GM10248 (cell line): ENCODE measurements at regions not wholly inside any gene's neighbourhood (a gene's known extent, or its start where the extent isn't known, plus 50 kb on each side); places are given as distances from the start of the nearest gene placed in this dataset.

ENCODE experiments used
- CTCF ChIA-PET: fragments of 300-600 bp; sonication (Branson Sonifier 250); formaldehyde crosslinking; extraction: SDS; loops from one replicate; lab custom pipeline; 2021; ENCODE audit warnings: antibody characterized with exemption; lab: Yijun Ruan, JAX
- POLR2A ChIA-PET: fragments of 350-650 bp; sonication (Branson Sonifier 250); formaldehyde crosslinking; extraction: SDS; loops from one replicate; lab custom pipeline; 2020; ENCODE audit warnings: antibody characterized with exemption; lab: Yijun Ruan, JAX
- DNase-seq: peaks from one replicate; pipeline ENCODE4 v3.0.0; 2012; ENCODE audit errors: extremely low spot score
- TF ChIP-seq, protein P1 (sequence below): IDR thresholded peaks from 2 replicates; pipeline ENCODE4 v1.5.1; 2012; ENCODE audit warnings: mild to moderate bottlenecking, low read depth; ENCODE audit errors: extremely low read depth, missing control alignments, control extremely low read depth

- TF ChIP-seq, protein P1, sequence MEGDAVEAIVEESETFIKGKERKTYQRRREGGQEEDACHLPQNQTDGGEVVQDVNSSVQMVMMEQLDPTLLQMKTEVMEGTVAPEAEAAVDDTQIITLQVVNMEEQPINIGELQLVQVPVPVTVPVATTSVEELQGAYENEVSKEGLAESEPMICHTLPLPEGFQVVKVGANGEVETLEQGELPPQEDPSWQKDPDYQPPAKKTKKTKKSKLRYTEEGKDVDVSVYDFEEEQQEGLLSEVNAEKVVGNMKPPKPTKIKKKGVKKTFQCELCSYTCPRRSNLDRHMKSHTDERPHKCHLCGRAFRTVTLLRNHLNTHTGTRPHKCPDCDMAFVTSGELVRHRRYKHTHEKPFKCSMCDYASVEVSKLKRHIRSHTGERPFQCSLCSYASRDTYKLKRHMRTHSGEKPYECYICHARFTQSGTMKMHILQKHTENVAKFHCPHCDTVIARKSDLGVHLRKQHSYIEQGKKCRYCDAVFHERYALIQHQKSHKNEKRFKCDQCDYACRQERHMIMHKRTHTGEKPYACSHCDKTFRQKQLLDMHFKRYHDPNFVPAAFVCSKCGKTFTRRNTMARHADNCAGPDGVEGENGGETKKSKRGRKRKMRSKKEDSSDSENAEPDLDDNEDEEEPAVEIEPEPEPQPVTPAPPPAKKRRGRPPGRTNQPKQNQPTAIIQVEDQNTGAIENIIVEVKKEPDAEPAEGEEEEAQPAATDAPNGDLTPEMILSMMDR = no peak
- ChIA-PET POLR2A (interaction anchor here (0.6 kb wide), 1 partner anchor 27 kb away, joined by 3 read pairs; no protein-coding TSS in a partner anchor), CTCF (interaction anchor here (0.7 to 1.7 kb wide), 3 partner anchors 25 to 69 kb away, joined by 3 read pairs; no protein-coding TSS in a partner anchor)
- DNase-seq = no peak
Observed at GRCh38 chr21:35231090-35231489, 182.0 kb upstream of the RUNX1 start.

GRCh38 chr21:35229290-35229689 is 180.2 kb upstream of the RUNX1 start:
- CTCF ChIA-PET = no interaction called here
- POLR2A ChIA-PET = no interaction called here
- TF ChIP-seq, protein P1 = no peak
- DNase-seq = no peak

DNA sequence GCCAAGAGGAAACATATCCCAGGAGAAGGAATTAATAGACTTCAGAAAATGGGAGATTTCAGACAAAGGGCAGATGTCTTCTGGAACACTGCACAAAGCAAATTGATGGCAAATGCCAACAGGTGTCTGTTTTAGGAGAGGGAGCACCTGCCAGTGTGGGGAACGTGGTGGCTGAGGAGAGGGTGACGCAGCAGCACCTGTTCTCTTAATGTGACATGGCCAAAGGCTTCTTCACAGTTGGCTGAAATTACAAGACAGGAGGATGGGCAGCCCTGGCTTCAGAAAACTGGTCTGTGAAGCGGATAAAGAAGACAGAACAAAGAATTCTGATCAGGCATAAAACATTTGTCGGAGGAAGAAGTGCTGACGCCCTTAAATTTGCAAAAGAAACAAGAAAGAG is 178.7 kb upstream of the RUNX1 start:
- POLR2A ChIA-PET = no interaction called here
- CTCF ChIA-PET = interaction anchor here (1.0 kb wide), 1 partner anchor 12 kb away, joined by 4 read pairs; no protein-coding TSS in a partner anchor
- TF ChIP-seq, protein P1 = no peak
- no peak for DNase-seq

DNA sequence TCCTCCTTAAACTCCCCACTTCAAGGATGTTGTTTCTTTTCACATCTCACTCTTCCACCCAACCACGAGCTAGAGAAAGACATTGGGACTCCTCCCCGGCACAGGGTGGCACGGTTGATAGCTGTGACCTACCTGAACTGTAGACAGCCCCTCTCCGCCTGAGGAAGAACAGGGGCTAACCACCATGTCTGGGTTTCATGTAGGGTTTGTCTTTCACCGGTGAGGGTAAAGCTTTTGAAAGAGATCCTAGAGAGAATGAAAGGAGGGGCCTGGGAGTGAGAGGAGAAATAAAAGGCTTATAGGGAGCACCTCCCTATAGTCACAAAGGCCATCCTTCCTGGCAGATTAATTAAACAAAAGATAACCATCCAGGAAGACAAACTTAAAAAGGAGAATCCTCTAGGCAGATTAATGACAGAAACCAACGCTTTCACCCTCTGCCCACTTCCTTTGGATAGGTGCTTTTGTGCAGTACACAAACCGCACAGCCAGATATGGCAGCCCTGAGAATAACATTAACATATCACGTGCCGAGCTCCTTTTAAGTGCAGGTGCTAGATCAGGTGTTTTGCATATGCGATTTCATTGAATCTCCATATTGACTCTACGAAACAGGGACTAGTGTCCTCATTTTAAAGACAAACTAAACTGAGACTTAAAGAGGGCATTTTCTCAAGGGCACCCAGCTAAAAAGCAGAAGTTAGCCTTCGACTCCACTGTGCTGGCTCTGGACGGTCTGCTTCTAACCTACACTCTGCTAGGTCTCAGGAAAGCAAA is 178.1 kb upstream of the RUNX1 start:
- ChIA-PET POLR2A (no interaction called here), CTCF (interaction anchor here (1.0 kb wide), 1 partner anchor 11 kb away, joined by 4 read pairs; no protein-coding TSS in a partner anchor)
- TF ChIP-seq, protein P1 = no peak
- DNase-seq = no peak

GRCh38 chr21:35226328-35226727 is 177.2 kb upstream of the RUNX1 start:
- ChIA-PET POLR2A (no interaction called here), CTCF (no interaction called here)
- TF ChIP-seq, protein P1 = no peak
- DNase-seq = no peak

GRCh38 chr21:35225573-35225972 is 176.5 kb upstream of the RUNX1 start:
- TF ChIP-seq, protein P1 = no peak
- CTCF ChIA-PET = interaction anchor here (1.5 kb wide), 1 partner anchor 9 kb away, joined by 5 read pairs; no protein-coding TSS in a partner anchor
- no peak for DNase-seq

More at GRCh38 chr21:35225573-35225972, 176.5 kb upstream of the RUNX1 start:
- POLR2A ChIA-PET = no interaction called here
